GM23338 (cell line): ENCODE measurements at regions not wholly inside any gene's neighbourhood (a gene's known extent, or its start where the extent isn't known, plus 50 kb on each side); places are given as distances from the start of the nearest gene placed in this dataset.

Experiments used
- ATAC-seq: fragments of 200-7000 bp; cut with Tn5 transposase; 3 replicates; pipeline ENCODE4 v1.9.1; 2020
- DNase-seq: peaks from one replicate; pipeline ENCODE4 v3.0.0-alpha.2; 2015; ENCODE audit warnings: low spot score
- H2AFZ ChIP-seq: fragments of 200-600 bp; sonication (generic); 2 replicates; pipeline ENCODE4 v1.8.0; 2016; ENCODE audit warnings: antibody characterized with exemption, mild to moderate bottlenecking, moderate library complexity
- H3F3A ChIP-seq: fragments of 200-600 bp; sonication (generic); replicated peaks from 2 replicates; pipeline ENCODE4 v1.8.0; 2017; ENCODE audit warnings: antibody characterized with exemption, mixed run types, low read depth
- H3K27ac ChIP-seq: fragments of 200-600 bp; sonication (generic); 2 replicates; pipeline ENCODE4 v1.6.1; 2016; ENCODE audit warnings: low read depth
- H3K27me3 ChIP-seq: fragments of 200-600 bp; sonication (generic); 2 replicates; pipeline ENCODE4 v1.8.0; 2016; ENCODE audit warnings: mild to moderate bottlenecking, mixed run types, moderate library complexity; ENCODE audit not compliant: insufficient read depth
- H3K36me3 ChIP-seq: fragments of 200-600 bp; sonication (generic); 2 replicates; pipeline ENCODE4 v1.8.0; 2016; ENCODE audit warnings: mild to moderate bottlenecking; ENCODE audit not compliant: insufficient read depth
- H3K4me1 ChIP-seq: fragments of 200-600 bp; sonication (generic); 2 replicates; pipeline ENCODE4 v1.8.0; 2016; ENCODE audit warnings: mild to moderate bottlenecking, moderate library complexity; ENCODE audit not compliant: insufficient read depth
- H3K4me2 ChIP-seq: fragments of 200-600 bp; sonication (generic); 2 replicates; pipeline ENCODE4 v1.7.1; 2017; ENCODE audit warnings: mixed run types
- H3K4me3 ChIP-seq: fragments of 200-600 bp; sonication (generic); 2 replicates; pipeline ENCODE4 v1.6.1; 2016; ENCODE audit warnings: mixed run types
- H3K79me2 ChIP-seq: fragments of 200-600 bp; sonication (generic); replicated peaks from 2 replicates; pipeline ENCODE4 v1.8.0; 2017; ENCODE audit warnings: mild to moderate bottlenecking; ENCODE audit not compliant: insufficient read depth
- H3K9me2 ChIP-seq: fragments of 200-600 bp; sonication (generic); 2 replicates; pipeline ENCODE4 v1.8.0; 2017; ENCODE audit not compliant: insufficient read depth
- H4K20me1 ChIP-seq: fragments of 200-600 bp; sonication (generic); replicated peaks from 2 replicates; pipeline ENCODE4 v1.8.0; 2017; ENCODE audit warnings: mild to moderate bottlenecking; ENCODE audit not compliant: insufficient read depth
- H3K27ac Mint-ChIP-seq: 2 replicates; pipeline ENCODE4 v1.8.0; 2020; ENCODE audit warnings: inconsistent platforms, mild to moderate bottlenecking, moderate library complexity, mixed read lengths
- H3K27me3 Mint-ChIP-seq: 3 replicates; pipeline ENCODE4 v1.8.0; 2022; ENCODE audit warnings: low read depth, mild to moderate bottlenecking, moderate library complexity, mixed read lengths, inconsistent platforms; ENCODE audit not compliant: insufficient read depth, poor library complexity
- H3K36me3 Mint-ChIP-seq: 3 replicates; pipeline ENCODE4 v1.8.0; 2021; ENCODE audit warnings: low read depth, mild to moderate bottlenecking, inconsistent platforms, moderate library complexity, mixed read lengths
- H3K4me1 Mint-ChIP-seq: 3 replicates; pipeline ENCODE4 v1.8.0; 2020; ENCODE audit warnings: mild to moderate bottlenecking, inconsistent platforms, mixed read lengths
- H3K4me3 Mint-ChIP-seq: 3 replicates; pipeline ENCODE4 v1.8.0; 2021; ENCODE audit warnings: moderate library complexity, mild to moderate bottlenecking, inconsistent platforms, mixed read lengths
- H3K9me3 Mint-ChIP-seq: 3 replicates; pipeline ENCODE4 v1.8.0; 2020; ENCODE audit warnings: moderate library complexity, mild to moderate bottlenecking, inconsistent platforms, mixed read lengths
- EZH2 ChIP-seq: fragments of 200-600 bp; sonication (generic); IDR thresholded peaks from one replicate; pipeline ENCODE4 v1.8.0; 2017; ENCODE audit warnings: antibody characterized with exemption, mild to moderate bottlenecking, low read depth; ENCODE audit not compliant: unreplicated experiment
- EZH2phosphoT487 ChIP-seq: fragments of 200-600 bp; sonication (generic); IDR thresholded peaks from one replicate; pipeline ENCODE4 v1.8.1; 2018; ENCODE audit warnings: antibody characterized with exemption; ENCODE audit not compliant: unreplicated experiment
- POLR2AphosphoS5 ChIP-seq: IDR thresholded peaks from 2 replicates; pipeline ENCODE4 v1.6.1; 2016; ENCODE audit warnings: antibody characterized with exemption, low read depth
- STAT1 ChIP-seq: IDR thresholded peaks from one replicate; pipeline ENCODE4 v1.6.1; 2016; ENCODE audit warnings: antibody characterized with exemption; ENCODE audit not compliant: unreplicated experiment
- ZNF114 ChIP-seq: fragments of 250-450 bp; sonication (Bioruptor Pico); IDR thresholded peaks from 2 replicates; pipeline ENCODE4 v1.5.0; 2020; ENCODE audit warnings: mild to moderate bottlenecking, moderate library complexity
- TF ChIP-seq, protein P1 (sequence below): IDR thresholded peaks from one replicate; pipeline ENCODE4 v1.6.1; 2018; ENCODE audit warnings: antibody characterized with exemption; ENCODE audit not compliant: unreplicated experiment
- TF ChIP-seq, protein P2 (sequence below): IDR thresholded peaks from 2 replicates; pipeline ENCODE4 v1.6.1; 2016; ENCODE audit warnings: antibody characterized with exemption

DNA sequence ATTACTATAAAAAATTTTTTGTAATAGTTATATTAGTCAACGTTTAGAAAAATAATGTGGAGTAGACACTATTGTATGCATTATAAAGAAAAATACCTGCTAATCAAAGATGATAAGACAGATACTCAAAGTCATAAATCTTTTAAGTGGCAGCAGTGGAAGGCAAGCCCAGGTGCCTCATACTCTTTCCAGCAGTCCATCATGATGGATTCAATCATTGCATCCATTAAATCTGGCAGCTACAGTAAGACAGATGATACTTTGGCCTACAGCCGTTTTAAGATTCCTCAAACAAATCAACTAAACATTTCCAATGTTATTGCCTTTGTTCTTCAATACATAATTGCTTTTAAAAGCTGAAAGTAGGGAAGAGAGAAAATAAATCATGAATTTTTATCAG, 1392.9 kb upstream of the NUDT12 start (continued):
- TF ChIP-seq, protein P1, sequence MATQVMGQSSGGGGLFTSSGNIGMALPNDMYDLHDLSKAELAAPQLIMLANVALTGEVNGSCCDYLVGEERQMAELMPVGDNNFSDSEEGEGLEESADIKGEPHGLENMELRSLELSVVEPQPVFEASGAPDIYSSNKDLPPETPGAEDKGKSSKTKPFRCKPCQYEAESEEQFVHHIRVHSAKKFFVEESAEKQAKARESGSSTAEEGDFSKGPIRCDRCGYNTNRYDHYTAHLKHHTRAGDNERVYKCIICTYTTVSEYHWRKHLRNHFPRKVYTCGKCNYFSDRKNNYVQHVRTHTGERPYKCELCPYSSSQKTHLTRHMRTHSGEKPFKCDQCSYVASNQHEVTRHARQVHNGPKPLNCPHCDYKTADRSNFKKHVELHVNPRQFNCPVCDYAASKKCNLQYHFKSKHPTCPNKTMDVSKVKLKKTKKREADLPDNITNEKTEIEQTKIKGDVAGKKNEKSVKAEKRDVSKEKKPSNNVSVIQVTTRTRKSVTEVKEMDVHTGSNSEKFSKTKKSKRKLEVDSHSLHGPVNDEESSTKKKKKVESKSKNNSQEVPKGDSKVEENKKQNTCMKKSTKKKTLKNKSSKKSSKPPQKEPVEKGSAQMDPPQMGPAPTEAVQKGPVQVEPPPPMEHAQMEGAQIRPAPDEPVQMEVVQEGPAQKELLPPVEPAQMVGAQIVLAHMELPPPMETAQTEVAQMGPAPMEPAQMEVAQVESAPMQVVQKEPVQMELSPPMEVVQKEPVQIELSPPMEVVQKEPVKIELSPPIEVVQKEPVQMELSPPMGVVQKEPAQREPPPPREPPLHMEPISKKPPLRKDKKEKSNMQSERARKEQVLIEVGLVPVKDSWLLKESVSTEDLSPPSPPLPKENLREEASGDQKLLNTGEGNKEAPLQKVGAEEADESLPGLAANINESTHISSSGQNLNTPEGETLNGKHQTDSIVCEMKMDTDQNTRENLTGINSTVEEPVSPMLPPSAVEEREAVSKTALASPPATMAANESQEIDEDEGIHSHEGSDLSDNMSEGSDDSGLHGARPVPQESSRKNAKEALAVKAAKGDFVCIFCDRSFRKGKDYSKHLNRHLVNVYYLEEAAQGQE: no peak
- TF ChIP-seq, protein P2, sequence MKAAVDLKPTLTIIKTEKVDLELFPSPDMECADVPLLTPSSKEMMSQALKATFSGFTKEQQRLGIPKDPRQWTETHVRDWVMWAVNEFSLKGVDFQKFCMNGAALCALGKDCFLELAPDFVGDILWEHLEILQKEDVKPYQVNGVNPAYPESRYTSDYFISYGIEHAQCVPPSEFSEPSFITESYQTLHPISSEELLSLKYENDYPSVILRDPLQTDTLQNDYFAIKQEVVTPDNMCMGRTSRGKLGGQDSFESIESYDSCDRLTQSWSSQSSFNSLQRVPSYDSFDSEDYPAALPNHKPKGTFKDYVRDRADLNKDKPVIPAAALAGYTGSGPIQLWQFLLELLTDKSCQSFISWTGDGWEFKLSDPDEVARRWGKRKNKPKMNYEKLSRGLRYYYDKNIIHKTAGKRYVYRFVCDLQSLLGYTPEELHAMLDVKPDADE: no peak
- TF ChIP-seq POLR2AphosphoS5 (no peak), ZNF114 (CRISPR knock-in tag) (no peak), EZH2 (no peak)

- Mint-ChIP-seq H3K9me3 (no peaks in the 10 kb centered on the region; the same call in none of the 3 replicates), H3K4me1 (no peaks in the 10 kb centered on the region), H3K4me3 (no peak overlapping the region), H3K36me3 (no peaks in the 10 kb centered on the region), H3K27me3 (peaks cover 2% of the 10 kb centered on the region), H3K27ac (no peak overlapping the region)
- Histone ChIP-seq H3K4me3 (no peak overlapping the region), H4K20me1 (no peaks in the 10 kb centered on the region), H3K79me2 (no peaks in the 10 kb centered on the region), H3K36me3 (no peaks in the 10 kb centered on the region), H3K9me2 (peaks cover 19% of the 10 kb centered on the region; the same call in 1 of the 2 replicates), H3F3A (no peaks in the 10 kb centered on the region), H3K27me3 (no peaks in the 10 kb centered on the region), H2AFZ (peak overlapping the region; percentile 28; the same call in 1 of the 2 replicates), H3K4me1 (no peaks in the 10 kb centered on the region), H3K27ac (no peak overlapping the region), H3K4me2 (no peak overlapping the region)
- ATAC-seq (no peak), DNase-seq (no peak)
- TF ChIP-seq EZH2 (no peak), EZH2phosphoT487 (no peak)
Observed at GRCh38 chr5:104952876-104953275, 1390.3 kb upstream of the NUDT12 start.

DNA sequence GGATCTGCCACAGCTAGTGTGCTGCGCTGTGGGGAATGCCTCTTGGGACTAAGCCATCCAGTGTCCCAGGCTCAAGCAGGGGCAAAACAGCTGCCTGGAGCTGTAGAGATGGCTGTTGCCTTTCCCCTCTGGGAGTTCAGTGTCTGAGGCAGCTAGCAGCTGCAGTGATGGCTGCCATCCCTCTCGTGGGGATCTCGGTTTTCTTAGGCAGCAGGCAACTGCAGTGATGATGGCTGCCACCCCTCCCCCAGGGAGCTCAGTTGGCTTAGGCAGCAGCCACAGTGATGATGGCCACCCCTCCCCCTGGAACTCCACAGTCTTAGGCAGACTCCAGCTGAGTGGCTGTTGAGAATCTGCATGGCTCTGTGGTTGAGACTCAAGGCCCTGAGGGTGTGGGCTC, 1389.2 kb upstream of the NUDT12 start:
- no peaks in the 10 kb centered on the region for H3K4me1 ChIP-seq
- H3K27me3 Mint-ChIP-seq: peaks cover 2% of the 10 kb centered on the region
- DNase-seq (peak; percentile 0), ATAC-seq (no peak)
- no peaks in the 10 kb centered on the region for H4K20me1 ChIP-seq
- H3K4me2 ChIP-seq: no peak overlapping the region
- H2AFZ ChIP-seq: no peak overlapping the region
- H3K27ac Mint-ChIP-seq: no peak overlapping the region
- H3K27me3 ChIP-seq: no peaks in the 10 kb centered on the region
- peaks cover 19% of the 10 kb centered on the region; the same call in 1 of the 2 replicates for H3K9me2 ChIP-seq
- no peaks in the 10 kb centered on the region for H3K36me3 ChIP-seq
- H3F3A ChIP-seq: no peaks in the 10 kb centered on the region
- no peaks in the 10 kb centered on the region for H3K4me1 Mint-ChIP-seq
- H3K9me3 Mint-ChIP-seq: no peaks in the 10 kb centered on the region; the same call in 1 of the 3 replicates
- no peak overlapping the region for H3K27ac ChIP-seq
- no peaks in the 10 kb centered on the region for H3K36me3 Mint-ChIP-seq
- no peak overlapping the region for H3K4me3 Mint-ChIP-seq
- H3K4me3 ChIP-seq: no peak overlapping the region
- H3K79me2 ChIP-seq: no peaks in the 10 kb centered on the region
- TF ChIP-seq STAT1 (no peak), EZH2phosphoT487 (no peak)
- TF ChIP-seq, protein P2: no peak
- TF ChIP-seq, protein P1: no peak
